Activated B cell treated with CpG ODN at 0.5 μM for 24 hours (primary cell): ENCODE measurements at regions not wholly inside any gene's neighbourhood (a gene's known extent, or its start where the extent isn't known, plus 50 kb on each side); places are given as distances from the start of the nearest gene placed in this dataset.

Experiments used
- ATAC-seq: fragments of 200-7000 bp; cut with Tn5 transposase; one replicate; pipeline ENCODE4 v1.10.0; 2021; ENCODE audit warnings: low read depth, mild to moderate bottlenecking, moderate library complexity
- CTCF ChIA-PET: fragments of 350-600 bp; sonication (Branson Sonifier 250); formaldehyde crosslinking; loops from one replicate; lab custom pipeline; 2021; ENCODE audit warnings: antibody characterized with exemption; lab: Charles Lee
- POLR2A ChIA-PET: fragments of 350-600 bp; sonication (Branson Sonifier 250); formaldehyde crosslinking; loops from one replicate; lab custom pipeline; 2021; ENCODE audit warnings: antibody characterized with exemption; lab: Charles Lee
- DNase-seq: peaks from one replicate; pipeline ENCODE4 v3.0.0; 2022
- H3K27ac Mint-ChIP-seq: one replicate; pipeline ENCODE4 v1.8.0; 2020; ENCODE audit warnings: mixed read lengths
- H3K27me3 Mint-ChIP-seq: one replicate; pipeline ENCODE4 v1.8.0; 2021; ENCODE audit warnings: mixed read lengths
- H3K36me3 Mint-ChIP-seq: one replicate; pipeline ENCODE4 v1.8.0; 2021; ENCODE audit warnings: low read depth, mixed read lengths
- H3K4me1 Mint-ChIP-seq: one replicate; pipeline ENCODE4 v1.8.0; 2021; ENCODE audit warnings: mixed read lengths
- H3K4me3 Mint-ChIP-seq: one replicate; pipeline ENCODE4 v1.8.0; 2020; ENCODE audit warnings: mild to moderate bottlenecking, mixed read lengths
- H3K9me3 Mint-ChIP-seq: one replicate; pipeline ENCODE4 v1.8.0; 2020; ENCODE audit warnings: mixed read lengths
- CTCF ChIP-seq: fragments of 200-600 bp; IDR thresholded peaks from one replicate; pipeline ENCODE4 v1.8.0; 2022; ENCODE audit warnings: antibody characterized with exemption, mild to moderate bottlenecking
- intact Hi-C: fragments of 100-400 bp; cut with micrococcal nuclease; formaldehyde crosslinking; loops from one replicate; pipeline ENCODE4 v1.15.1; 2024

DNA sequence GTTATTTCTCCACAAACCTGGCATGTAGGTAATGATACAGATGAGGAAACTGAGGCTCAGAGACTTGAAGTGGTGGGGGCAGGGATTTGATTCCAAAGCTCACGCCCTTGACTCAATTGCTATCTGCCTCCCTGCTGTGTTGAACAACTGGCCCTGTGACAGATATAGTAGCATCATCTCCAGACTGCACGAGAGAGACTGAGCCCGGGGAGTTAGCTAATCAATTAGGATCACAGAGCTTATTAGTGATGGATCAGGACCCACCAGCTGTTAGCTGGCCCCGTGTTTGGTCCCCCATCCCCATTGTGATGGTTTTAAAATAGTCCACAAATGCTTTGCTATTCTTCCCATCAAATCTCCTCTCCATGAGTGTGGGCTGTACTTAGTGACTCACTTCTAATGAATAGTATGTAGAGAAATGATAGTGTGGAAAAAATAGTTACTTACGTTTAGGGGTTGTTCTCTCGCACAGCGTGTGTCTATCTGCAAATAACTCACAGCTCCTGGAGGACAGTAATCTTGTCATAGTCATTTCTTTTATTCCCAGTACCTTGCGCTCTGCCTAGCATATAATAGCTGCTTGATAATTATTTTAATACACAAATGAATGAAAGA lies 74.4 kb upstream of the KLF13 start:
- no peak overlapping the region for H3K27ac Mint-ChIP-seq
- TF ChIP-seq CTCF = no peak
- ATAC-seq (no peak), DNase-seq (no peak)
- intact Hi-C loops = no loop called here
- ChIA-PET POLR2A (interaction anchor here (1.2 to 5.0 kb wide), 3 partner anchors 12 to 22 kb away, joined by 6 to 68 read pairs (median 45); no protein-coding TSS in a partner anchor), CTCF (interaction anchor here (1.2 to 2.1 kb wide), 2 partner anchors 13 to 20 kb away, joined by 3 to 6 read pairs; no protein-coding TSS in a partner anchor)
- peaks cover 31% of the 10 kb centered on the region for H3K4me1 Mint-ChIP-seq
- no peaks in the 10 kb centered on the region for H3K27me3 Mint-ChIP-seq
- no peaks in the 10 kb centered on the region for H3K9me3 Mint-ChIP-seq
- no peaks in the 10 kb centered on the region for H3K36me3 Mint-ChIP-seq
- no peak overlapping the region for H3K4me3 Mint-ChIP-seq

DNA sequence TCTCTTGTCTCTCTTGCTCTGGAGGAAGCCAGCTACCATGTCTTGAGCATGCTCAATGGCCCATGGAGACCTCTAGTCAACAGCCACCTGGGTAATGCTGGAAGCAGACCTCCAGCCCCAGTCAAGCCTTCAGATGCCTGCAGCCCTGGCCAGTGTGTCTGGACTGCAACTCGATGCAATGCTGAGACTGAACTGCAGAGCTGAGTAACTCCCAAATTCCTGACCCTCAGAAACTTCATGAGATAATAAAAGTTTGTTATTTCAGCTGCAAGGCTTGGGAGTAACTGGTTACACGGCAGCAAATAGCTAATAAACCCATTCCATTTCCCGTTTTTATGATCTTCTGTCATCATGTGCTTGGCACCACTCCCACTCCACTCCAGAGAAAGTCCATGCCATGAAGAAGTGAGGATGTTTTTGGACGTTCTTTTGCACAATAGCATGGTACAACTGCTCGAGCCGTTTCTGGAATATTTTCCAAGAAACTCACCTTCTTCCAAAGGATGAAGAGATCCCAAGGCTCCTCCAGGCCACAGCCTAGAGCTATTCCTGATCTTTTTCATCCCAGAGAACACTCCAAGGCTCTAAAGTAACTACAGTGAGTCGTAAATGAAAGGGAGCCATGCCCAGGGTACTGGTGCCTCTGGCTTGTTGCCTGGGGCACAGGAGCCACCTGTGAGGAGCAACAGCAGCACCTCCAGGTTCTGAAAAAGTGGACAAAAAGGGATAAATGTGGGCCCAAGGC lies 72.0 kb upstream of the KLF13 start:
- DNase-seq (no peak), ATAC-seq (no peak)
- Mint-ChIP-seq H3K36me3 (no peaks in the 10 kb centered on the region), H3K9me3 (peaks cover 2% of the 10 kb centered on the region), H3K4me3 (no peak overlapping the region), H3K27me3 (no peaks in the 10 kb centered on the region), H3K4me1 (peaks cover 44% of the 10 kb centered on the region), H3K27ac (peak overlapping the region; percentile 77)
- ChIA-PET POLR2A (interaction anchor here (0.6 to 5.0 kb wide), 8 partner anchors 9 to 74 kb away, joined by 3 to 68 read pairs (median 6); partner anchors contain the start of gene KLF13), CTCF (interaction anchor here (1.2 to 2.1 kb wide), 3 partner anchors 10 to 234 kb away, joined by 3 to 6 read pairs (median 5); no protein-coding TSS in a partner anchor)
- TF ChIP-seq CTCF = no peak
- intact Hi-C loops = loop anchor here (2.0 kb wide), 1 partner anchor 40 kb away; no protein-coding TSS in a partner anchor

DNA sequence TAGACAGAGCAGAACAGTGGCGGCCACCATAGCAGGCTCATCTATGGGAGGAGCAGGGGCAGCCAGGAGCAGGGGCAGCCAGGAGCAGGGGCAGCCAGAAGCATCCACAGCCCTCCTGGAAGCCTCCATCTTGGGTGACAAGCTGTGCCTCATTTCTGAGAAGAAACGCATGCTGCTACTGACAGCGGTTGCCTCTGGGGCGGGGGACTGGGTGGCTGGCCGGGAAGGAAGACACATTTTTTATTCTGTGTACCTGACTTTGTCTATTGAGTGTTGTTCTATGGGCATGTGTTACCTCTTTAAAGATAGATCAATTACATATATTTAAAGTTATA lies 71.5 kb upstream of the KLF13 start:
- H3K36me3 Mint-ChIP-seq = no peaks in the 10 kb centered on the region
- peaks cover 2% of the 10 kb centered on the region for H3K9me3 Mint-ChIP-seq
- no peak for ATAC-seq
- no peak overlapping the region for H3K4me3 Mint-ChIP-seq
- ChIA-PET CTCF (interaction anchor here (1.2 to 1.9 kb wide), 3 partner anchors 24 to 233 kb away, joined by 3 to 5 read pairs (median 5); no protein-coding TSS in a partner anchor), POLR2A (interaction anchor here (0.8 to 5.0 kb wide), 9 partner anchors 9 to 74 kb away, joined by 3 to 68 read pairs (median 9); partner anchors contain the start of gene KLF13)
- peak overlapping the region; percentile 77 for H3K27ac Mint-ChIP-seq
- no peaks in the 10 kb centered on the region for H3K27me3 Mint-ChIP-seq
- no peak for DNase-seq
- peaks cover 48% of the 10 kb centered on the region for H3K4me1 Mint-ChIP-seq
- intact Hi-C loops = loop anchor here (2.0 kb wide), 1 partner anchor 40 kb away; no protein-coding TSS in a partner anchor
- TF ChIP-seq CTCF = no peak

GRCh38 chr15:31255732-31256377 lies 70.8 kb upstream of the KLF13 start:
- TF ChIP-seq CTCF = no peak
- Mint-ChIP-seq H3K36me3 (no peaks in the 10 kb centered on the region), H3K4me3 (peak overlapping the region; percentile 17), H3K27me3 (no peaks in the 10 kb centered on the region), H3K27ac (peak overlapping the region; percentile 77), H3K9me3 (peaks cover 2% of the 10 kb centered on the region), H3K4me1 (peaks cover 52% of the 10 kb centered on the region)
- intact Hi-C loops = loop anchor here (2.0 kb wide), 1 partner anchor 41 kb away; no protein-coding TSS in a partner anchor
- ATAC-seq (peak; percentile 70), DNase-seq (no peak)
- ChIA-PET POLR2A (interaction anchor here (0.7 to 5.0 kb wide), 11 partner anchors 8 to 73 kb away, joined by 3 to 68 read pairs (median 7); partner anchors contain the start of gene KLF13), CTCF (interaction anchor here (0.6 to 1.9 kb wide), 4 partner anchors 25 to 233 kb away, joined by 3 to 5 read pairs (median 4); no protein-coding TSS in a partner anchor)
